WTC11 (cell line): ENCODE measurements at regions not wholly inside any gene's neighbourhood (a gene's known extent, or its start where the extent isn't known, plus 50 kb on each side); places are given as distances from the start of the nearest gene placed in this dataset.

Source experiments
- CREB1 ChIP-seq: sonication (generic); formaldehyde crosslinking; IDR thresholded peaks from 2 replicates; pipeline ENCODE4 v1.8.0; 2023; ENCODE audit warnings: mild to moderate bottlenecking, missing genetic modification reagents
- CTCF ChIP-seq: fragments of 200-600 bp; IDR thresholded peaks from 2 replicates; pipeline ENCODE4 v1.8.0; 2022; ENCODE audit warnings: antibody characterized with exemption
- E2F1 ChIP-seq: sonication (generic); formaldehyde crosslinking; IDR thresholded peaks from 2 replicates; pipeline ENCODE4 v1.8.0; 2022; ENCODE audit warnings: mild to moderate bottlenecking, missing genetic modification reagents
- FOXJ3 ChIP-seq: sonication (generic); formaldehyde crosslinking; IDR thresholded peaks from 2 replicates; pipeline ENCODE4 v1.9.0; 2021; ENCODE audit warnings: missing genetic modification reagents, mild to moderate bottlenecking, borderline replicate concordance
- HMGA2 ChIP-seq: fragments of 250-450 bp; sonication (Bioruptor Pico); IDR thresholded peaks from 2 replicates; pipeline ENCODE4 v1.4.0; 2021; ENCODE audit warnings: mild to moderate bottlenecking, moderate library complexity
- JUN ChIP-seq: sonication (generic); formaldehyde crosslinking; IDR thresholded peaks from 2 replicates; pipeline ENCODE4 v1.8.0; 2023; ENCODE audit warnings: mild to moderate bottlenecking, missing genetic modification reagents
- TCF7 ChIP-seq: sonication (generic); formaldehyde crosslinking; IDR thresholded peaks from 2 replicates; pipeline ENCODE4 v1.8.0; 2022; ENCODE audit warnings: mild to moderate bottlenecking, low read depth, missing genetic modification reagents, moderate library complexity
- ZNF281 ChIP-seq: sonication (generic); formaldehyde crosslinking; IDR thresholded peaks from 2 replicates; pipeline ENCODE4 v1.8.0; 2023; ENCODE audit warnings: mild to moderate bottlenecking, missing genetic modification reagents
- ZNF317 ChIP-seq: sonication (generic); formaldehyde crosslinking; IDR thresholded peaks from 2 replicates; pipeline ENCODE4 v1.8.1; 2023; ENCODE audit warnings: low read depth, mild to moderate bottlenecking, moderate library complexity, missing genetic modification reagents, borderline replicate concordance
- TF ChIP-seq, protein P1 (sequence below): sonication (generic); formaldehyde crosslinking; IDR thresholded peaks from 2 replicates; pipeline ENCODE4 v1.8.1; 2022; ENCODE audit warnings: mild to moderate bottlenecking, moderate library complexity, missing genetic modification reagents

- TF ChIP-seq E2F1 (CRISPR knock-in tag) (no peak), JUN (CRISPR knock-in tag) (no peak), ZNF281 (CRISPR knock-in tag) (no peak), CTCF (no peak), ZNF317 (CRISPR knock-in tag) (no peak), CREB1 (no peak), HMGA2 (no peak), FOXJ3 (no peak), TCF7 (CRISPR knock-in tag) (no peak)
- TF ChIP-seq, protein P1, sequence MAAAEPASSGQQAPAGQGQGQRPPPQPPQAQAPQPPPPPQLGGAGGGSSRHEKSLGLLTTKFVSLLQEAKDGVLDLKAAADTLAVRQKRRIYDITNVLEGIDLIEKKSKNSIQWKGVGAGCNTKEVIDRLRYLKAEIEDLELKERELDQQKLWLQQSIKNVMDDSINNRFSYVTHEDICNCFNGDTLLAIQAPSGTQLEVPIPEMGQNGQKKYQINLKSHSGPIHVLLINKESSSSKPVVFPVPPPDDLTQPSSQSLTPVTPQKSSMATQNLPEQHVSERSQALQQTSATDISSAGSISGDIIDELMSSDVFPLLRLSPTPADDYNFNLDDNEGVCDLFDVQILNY (CRISPR knock-in tag): no peak
Measured at GRCh38 chr2:208619993-208620392, 213.4 kb downstream of the PTH2R start.
